Suprapubic skin (tissue), 4 donors: ENCODE measurements at regions not wholly inside any gene's neighbourhood (a gene's known extent, or its start where the extent isn't known, plus 50 kb on each side); places are given as distances from the start of the nearest gene placed in this dataset.

Experiments
- POLR2A ChIP-seq, 2 donors: fragments of 450-650 bp; IDR thresholded peaks; one replicate each; pipeline ENCODE4 v1.6.1; 2017; ENCODE audit warnings: antibody characterized with exemption in 2 of 2, mild to moderate bottlenecking in 2 of 2, moderate library complexity in 2 of 2
- POLR2AphosphoS5 ChIP-seq, 3 donors: sonication (generic); formaldehyde crosslinking; IDR thresholded peaks; one replicate each; pipeline ENCODE4 v1.6.1; 2017; ENCODE audit warnings: antibody characterized with exemption in 3 of 3
- TF ChIP-seq, protein P1 (sequence below), 2 donors: fragments of 200-600 bp in 1 of 2; fragments of 450-650 bp in 1 of 2; sonication (generic) in 1 of 2; IDR thresholded peaks; one replicate each; pipeline ENCODE4 v1.5.1; 2016 to 2019; ENCODE audit warnings: antibody characterized with exemption in 2 of 2, mild to moderate bottlenecking in 1 of 2, moderate library complexity in 1 of 2

DNA sequence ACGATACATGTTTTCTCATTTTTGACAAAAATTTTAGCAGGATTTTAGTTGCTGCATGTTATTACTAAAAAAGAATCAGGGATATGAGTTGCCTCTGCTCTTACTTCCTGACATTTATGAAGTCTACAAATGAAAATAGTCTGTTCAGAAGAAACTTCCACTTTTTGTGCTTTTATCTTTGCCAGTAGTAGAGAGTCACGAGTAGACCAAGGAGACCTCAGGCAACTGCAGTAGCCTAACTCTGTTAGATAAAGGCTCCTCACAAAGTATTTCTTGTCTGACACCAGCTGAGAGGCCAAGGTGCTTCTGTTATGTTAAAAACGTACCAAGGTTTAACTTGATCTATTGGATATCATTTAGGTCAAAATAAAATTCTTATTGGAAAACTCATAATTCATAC lies 333.9 kb downstream of the NR2F1-AS1 start:
- TF ChIP-seq, protein P1, sequence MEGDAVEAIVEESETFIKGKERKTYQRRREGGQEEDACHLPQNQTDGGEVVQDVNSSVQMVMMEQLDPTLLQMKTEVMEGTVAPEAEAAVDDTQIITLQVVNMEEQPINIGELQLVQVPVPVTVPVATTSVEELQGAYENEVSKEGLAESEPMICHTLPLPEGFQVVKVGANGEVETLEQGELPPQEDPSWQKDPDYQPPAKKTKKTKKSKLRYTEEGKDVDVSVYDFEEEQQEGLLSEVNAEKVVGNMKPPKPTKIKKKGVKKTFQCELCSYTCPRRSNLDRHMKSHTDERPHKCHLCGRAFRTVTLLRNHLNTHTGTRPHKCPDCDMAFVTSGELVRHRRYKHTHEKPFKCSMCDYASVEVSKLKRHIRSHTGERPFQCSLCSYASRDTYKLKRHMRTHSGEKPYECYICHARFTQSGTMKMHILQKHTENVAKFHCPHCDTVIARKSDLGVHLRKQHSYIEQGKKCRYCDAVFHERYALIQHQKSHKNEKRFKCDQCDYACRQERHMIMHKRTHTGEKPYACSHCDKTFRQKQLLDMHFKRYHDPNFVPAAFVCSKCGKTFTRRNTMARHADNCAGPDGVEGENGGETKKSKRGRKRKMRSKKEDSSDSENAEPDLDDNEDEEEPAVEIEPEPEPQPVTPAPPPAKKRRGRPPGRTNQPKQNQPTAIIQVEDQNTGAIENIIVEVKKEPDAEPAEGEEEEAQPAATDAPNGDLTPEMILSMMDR (IDR thresholded peaks at IDR 0.05) = no peak
- no peak for TF ChIP-seq POLR2A (IDR thresholded peaks at IDR 0.05)
- TF ChIP-seq POLR2AphosphoS5 (IDR thresholded peaks at IDR 0.05) = no peak
